Endodermal cell (in vitro differentiated cells): ENCODE measurements at regions not wholly inside any gene's neighbourhood (a gene's known extent, or its start where the extent isn't known, plus 50 kb on each side); places are given as distances from the start of the nearest gene placed in this dataset.

Experiments used
- DNase-seq: peaks from one replicate; pipeline ENCODE4 v3.0.0-alpha.2; 2017
- H3K27ac ChIP-seq: 2 replicates; pipeline ENCODE4 v1.5.1; 2013; ENCODE audit warnings: mild to moderate bottlenecking, low read depth, low read length, moderate library complexity
- H3K27me3 ChIP-seq: 2 replicates; pipeline ENCODE4 v1.6.1; 2013; ENCODE audit warnings: mild to moderate bottlenecking, low read length, moderate library complexity; ENCODE audit not compliant: insufficient read depth, control insufficient read depth, poor library complexity, severe bottlenecking
- H3K36me3 ChIP-seq: 2 replicates; pipeline ENCODE4 v1.7.0; 2013; ENCODE audit warnings: mild to moderate bottlenecking, low read length, moderate library complexity; ENCODE audit not compliant: control insufficient read depth, insufficient read depth
- H3K4me1 ChIP-seq: one replicate; pipeline ENCODE4 v1.7.0; 2013; ENCODE audit warnings: low read length; ENCODE audit not compliant: control insufficient read depth, insufficient read depth
- H3K4me3 ChIP-seq: 2 replicates; pipeline ENCODE4 v1.5.1; 2013; ENCODE audit warnings: mild to moderate bottlenecking, low read length, moderate library complexity
- H3K9ac ChIP-seq: 2 replicates; pipeline ENCODE4 v1.6.1; 2013; ENCODE audit warnings: mild to moderate bottlenecking, low read length, moderate library complexity; ENCODE audit not compliant: poor library complexity, severe bottlenecking; ENCODE audit errors: extremely low read depth
- H3K9me3 ChIP-seq: 2 replicates; pipeline ENCODE4 v1.6.1; 2013; ENCODE audit warnings: mild to moderate bottlenecking, low read length, moderate library complexity; ENCODE audit not compliant: control insufficient read depth
- H3K27ac Mint-ChIP-seq: 2 replicates; pipeline ENCODE4 v1.8.0; 2020; ENCODE audit warnings: mixed read lengths
- H3K27me3 Mint-ChIP-seq: 2 replicates; pipeline ENCODE4 v1.8.0; 2021; ENCODE audit warnings: mild to moderate bottlenecking, mixed read lengths; ENCODE audit not compliant: insufficient read depth
- H3K36me3 Mint-ChIP-seq: 2 replicates; pipeline ENCODE4 v1.8.0; 2020; ENCODE audit warnings: low read depth, mixed read lengths
- H3K4me1 Mint-ChIP-seq: 2 replicates; pipeline ENCODE4 v1.8.0; 2020; ENCODE audit warnings: mixed read lengths
- H3K4me3 Mint-ChIP-seq: 2 replicates; pipeline ENCODE4 v1.8.0; 2020; ENCODE audit warnings: mild to moderate bottlenecking, moderate library complexity, mixed read lengths
- H3K9me3 Mint-ChIP-seq: 2 replicates; pipeline ENCODE4 v1.8.0; 2020; ENCODE audit warnings: mild to moderate bottlenecking, mixed read lengths
- CTCF ChIP-seq: fragments of 200-600 bp; sonication (generic); conservative IDR thresholded peaks from 2 replicates; pipeline ENCODE4 v1.5.0; 2021; ENCODE audit warnings: antibody characterized with exemption, mild to moderate bottlenecking
- WGBS, 2 experiments: methylation state at CpG; one replicate each; pipeline versions ENCODE4 v1.1.5 to v1.1.7; 2013; ENCODE audit warnings: missing lambda C conversion rate in 2 of 2, mixed read lengths in 1 of 2; ENCODE audit not compliant: insufficient coverage in 1 of 2, insufficient read length in 1 of 2; 5-methylcytosine and 5-hydroxymethylcytosine counted together

DNA sequence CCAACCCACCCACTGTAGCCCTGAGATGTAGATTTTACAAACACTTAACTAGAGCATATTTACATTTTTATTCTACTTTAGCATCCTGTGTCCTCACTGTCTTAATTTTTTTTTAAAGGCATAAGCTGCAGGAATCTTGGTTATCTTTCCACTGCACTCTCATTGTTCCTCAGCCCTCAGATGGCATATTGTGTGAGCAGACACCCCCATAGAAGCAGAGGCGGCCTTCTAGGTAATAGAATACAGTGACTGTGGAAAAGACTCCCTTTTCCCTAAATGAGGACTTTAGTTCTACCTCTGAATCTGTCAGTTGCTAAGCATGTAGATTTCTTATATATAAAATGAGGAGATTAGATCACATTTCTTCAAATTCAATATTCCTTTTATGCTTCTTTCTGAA lies 543.5 kb upstream of the SPHKAP start:
- no peak for DNase-seq
- no peaks in the 10 kb centered on the region for H3K36me3 ChIP-seq
- no peak for TF ChIP-seq CTCF
- H3K4me3 ChIP-seq, result no peak overlapping the region
- WGBS, 2 experiments, result no CpG with 5 or more reads among the region's 1 CpG
- H3K4me1 ChIP-seq, result no peaks in the 10 kb centered on the region
- no peak overlapping the region for H3K9ac ChIP-seq
- H3K27ac ChIP-seq, result no peak overlapping the region
- Mint-ChIP-seq H3K9me3 (no peaks in the 10 kb centered on the region), H3K27ac (no peak overlapping the region), H3K4me3 (no peak overlapping the region), H3K4me1 (no peaks in the 10 kb centered on the region), H3K27me3 (no peaks in the 10 kb centered on the region), H3K36me3 (no peaks in the 10 kb centered on the region)
- H3K27me3 ChIP-seq, result no peaks in the 10 kb centered on the region
- no peaks in the 10 kb centered on the region for H3K9me3 ChIP-seq

- WGBS, 2 experiments, result 91 to 100% methylated on average over 1 of the region's 1 CpG
- Mint-ChIP-seq H3K27ac (no peak overlapping the region), H3K4me1 (no peaks in the 10 kb centered on the region), H3K4me3 (no peak overlapping the region), H3K9me3 (no peaks in the 10 kb centered on the region), H3K36me3 (no peaks in the 10 kb centered on the region), H3K27me3 (no peaks in the 10 kb centered on the region)
- Histone ChIP-seq H3K27ac (no peak overlapping the region), H3K36me3 (no peaks in the 10 kb centered on the region), H3K4me3 (no peak overlapping the region), H3K9me3 (no peaks in the 10 kb centered on the region), H3K4me1 (no peaks in the 10 kb centered on the region), H3K27me3 (no peaks in the 10 kb centered on the region), H3K9ac (no peak overlapping the region)
- no peak for TF ChIP-seq CTCF
- no peak for DNase-seq
Observed at GRCh38 chr2:228723599-228723998, 542.1 kb upstream of the SPHKAP start.

- no peak overlapping the region for H3K4me3 Mint-ChIP-seq
- Histone ChIP-seq H3K9me3 (no peaks in the 10 kb centered on the region), H3K9ac (no peak overlapping the region), H3K4me3 (no peak overlapping the region), H3K4me1 (no peaks in the 10 kb centered on the region), H3K36me3 (no peaks in the 10 kb centered on the region), H3K27ac (no peak overlapping the region), H3K27me3 (no peaks in the 10 kb centered on the region)
- H3K27ac Mint-ChIP-seq, result no peak overlapping the region
- H3K9me3 Mint-ChIP-seq, result no peaks in the 10 kb centered on the region
- H3K36me3 Mint-ChIP-seq, result no peaks in the 10 kb centered on the region
- no peak for DNase-seq
- 66 to 67% methylated on average over 1 of the region's 1 CpG for WGBS, 2 experiments
- TF ChIP-seq CTCF, result no peak
- no peaks in the 10 kb centered on the region for H3K27me3 Mint-ChIP-seq
- no peaks in the 10 kb centered on the region for H3K4me1 Mint-ChIP-seq
Observed at GRCh38 chr2:228722311-228722710, 540.8 kb upstream of the SPHKAP start.
